HG02759 (cell line): ENCODE measurements at regions not wholly inside any gene's neighbourhood (a gene's known extent, or its start where the extent isn't known, plus 50 kb on each side); places are given as distances from the start of the nearest gene placed in this dataset.
"Not testable (repeated sequence)": the region's sequence is repeated elsewhere in the genome, so short reads cannot be mapped to it uniquely, and the experiment has no call there.

ENCODE experiments used
- ATAC-seq: cut with Tn5 transposase; IDR thresholded peaks from one replicate; pipeline ENCODE4 v1.9.1; 2021; ENCODE audit warnings: mild to moderate bottlenecking, moderate library complexity; ENCODE audit not compliant: unreplicated experiment

DNA sequence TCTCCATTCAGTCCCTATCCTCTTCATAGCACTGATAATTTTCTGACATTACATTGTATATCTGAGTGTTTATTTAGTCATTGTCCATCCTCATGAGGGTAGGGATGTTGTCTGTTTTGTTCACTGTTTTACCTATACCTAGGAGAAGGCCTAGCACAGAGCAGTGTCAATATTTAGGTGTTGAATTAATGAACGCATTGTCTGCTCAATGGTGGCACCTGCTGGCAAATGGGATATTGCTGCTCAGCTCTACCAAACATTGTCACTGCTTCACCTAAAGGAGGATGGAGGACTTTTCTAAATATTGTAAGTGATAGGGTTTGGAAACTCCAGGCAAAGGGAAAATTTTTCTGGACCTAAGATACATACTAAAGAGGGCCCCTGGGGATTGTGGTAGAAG lies 243.9 kb downstream of the RRAGC start:
- no peak for ATAC-seq

DNA sequence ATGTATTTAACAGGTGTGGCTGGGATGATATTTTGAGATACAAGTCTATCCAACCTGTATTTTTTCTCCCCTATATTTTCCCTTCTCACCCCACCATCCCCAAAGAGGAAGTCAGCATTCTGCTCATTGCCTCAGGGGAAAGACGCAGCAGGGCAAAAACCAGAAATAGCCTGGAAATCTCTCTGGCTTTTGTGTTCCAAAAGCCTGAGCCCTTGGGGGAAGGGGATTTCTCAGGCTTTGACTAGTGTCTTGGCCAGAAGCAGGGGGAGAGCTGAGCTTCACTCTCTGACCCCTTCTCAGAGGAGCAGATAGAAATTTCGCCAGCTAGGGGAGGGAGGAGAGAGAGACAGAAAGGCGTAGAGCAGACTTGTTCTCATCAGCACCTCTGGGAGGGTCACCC lies 244.7 kb downstream of the RRAGC start:
- ATAC-seq: no peak

DNA sequence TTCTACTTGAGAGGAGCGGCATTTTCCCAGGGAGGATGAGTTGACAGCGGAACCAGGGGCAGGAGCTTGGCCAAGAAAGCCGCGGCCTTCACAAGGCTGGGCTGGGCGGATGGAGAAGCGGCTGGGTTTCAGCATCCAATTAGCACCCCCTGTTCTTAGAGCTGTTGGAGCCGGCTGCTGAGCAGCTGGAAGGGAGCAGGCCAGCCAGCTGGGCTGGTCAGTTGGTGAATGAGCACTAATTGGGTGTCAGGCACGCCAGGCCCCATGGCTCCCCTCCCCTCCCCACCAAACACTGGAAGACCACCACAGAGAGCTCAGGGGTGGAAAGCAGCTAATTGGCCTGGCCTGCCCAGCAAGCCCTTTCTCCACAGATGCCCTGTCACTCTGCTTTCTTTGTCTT lies 245.6 kb downstream of the RRAGC start:
- ATAC-seq: no peak

DNA sequence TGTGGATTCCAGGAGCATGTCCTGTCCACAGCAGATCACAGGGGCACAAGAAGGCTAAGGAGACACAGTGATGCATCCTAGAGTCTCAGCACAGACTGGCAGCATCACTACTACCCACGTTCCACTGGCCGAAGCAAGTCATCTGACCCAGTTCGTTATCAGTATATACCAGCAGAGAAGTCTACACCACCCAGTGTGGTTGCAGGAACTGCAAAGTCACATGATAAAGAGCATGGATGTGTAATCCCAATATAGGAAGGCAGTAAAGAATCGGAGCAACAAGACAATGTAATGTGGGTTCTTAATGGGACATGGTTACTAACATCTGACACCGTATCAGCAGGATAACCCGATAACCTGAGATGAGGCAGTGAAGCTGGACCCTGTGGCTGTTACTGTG lies 246.6 kb downstream of the RRAGC start:
- no peak for ATAC-seq

DNA sequence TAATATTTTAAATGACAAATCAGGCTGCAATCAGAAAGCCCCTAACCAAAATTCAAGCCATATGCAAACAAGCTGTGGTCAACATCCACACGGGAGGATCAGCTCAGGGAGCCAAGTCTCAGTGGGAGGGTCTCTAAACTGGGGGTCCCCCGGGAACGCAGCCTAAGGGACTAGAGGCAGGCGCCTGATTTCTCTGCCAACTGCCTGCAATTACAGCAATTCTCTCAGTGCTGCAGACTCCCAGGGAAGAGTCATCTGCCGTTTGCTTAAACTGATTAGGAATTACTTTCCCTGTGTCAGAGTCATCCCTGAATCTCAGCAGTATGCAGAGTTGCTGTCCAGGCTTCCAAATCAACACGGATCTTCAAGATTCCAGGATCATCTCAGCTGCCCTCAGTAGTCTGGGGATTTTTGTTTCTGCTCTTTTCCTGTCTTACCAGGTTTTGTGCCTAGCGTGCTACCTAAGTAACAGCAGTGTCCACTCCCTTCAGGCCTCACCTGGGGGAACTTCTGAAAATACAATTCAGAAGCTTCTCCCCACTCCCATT lies 247.8 kb downstream of the RRAGC start:
- ATAC-seq: no peak

DNA sequence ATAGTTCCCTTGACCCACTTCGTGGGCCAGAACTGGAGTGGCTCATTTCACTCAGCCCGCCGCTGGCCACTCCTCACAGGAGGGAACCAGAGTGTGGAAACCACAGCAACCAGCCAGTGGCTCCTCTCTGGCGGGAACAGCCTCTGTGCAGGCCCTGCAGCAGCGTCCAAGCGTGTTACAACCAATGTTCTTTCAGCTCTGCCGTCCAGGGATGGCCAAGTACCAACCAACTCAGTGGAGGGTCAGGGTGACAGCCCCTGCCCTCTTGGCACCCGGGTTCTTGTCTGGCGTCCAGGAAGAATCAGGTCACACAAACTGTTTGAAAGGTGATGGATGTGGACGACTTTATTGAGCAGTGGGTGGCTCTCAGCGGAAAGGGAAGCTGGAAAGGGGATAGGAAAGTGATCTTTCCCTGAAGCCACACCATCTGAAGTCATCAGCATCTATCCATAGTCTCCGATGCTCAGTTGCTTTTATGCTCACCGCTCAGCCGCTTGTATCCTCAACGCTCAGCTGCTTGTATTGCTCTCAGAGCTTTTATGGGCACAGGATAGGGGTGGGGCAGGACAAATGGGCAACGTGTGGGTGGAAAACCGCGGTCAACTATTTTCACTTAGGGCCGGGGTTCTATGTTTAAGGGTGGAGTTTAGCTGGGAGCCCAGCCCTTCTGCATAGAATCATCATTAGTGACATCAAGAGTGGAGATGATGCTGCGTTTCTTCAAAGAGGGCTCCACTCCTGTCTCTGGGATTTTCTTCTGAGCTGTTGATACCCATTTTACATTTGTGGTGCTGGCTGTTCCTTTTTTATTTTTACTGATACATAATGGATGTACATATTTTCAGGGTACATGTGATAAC lies 250.2 kb downstream of the RRAGC start:
- ATAC-seq: no peak

DNA sequence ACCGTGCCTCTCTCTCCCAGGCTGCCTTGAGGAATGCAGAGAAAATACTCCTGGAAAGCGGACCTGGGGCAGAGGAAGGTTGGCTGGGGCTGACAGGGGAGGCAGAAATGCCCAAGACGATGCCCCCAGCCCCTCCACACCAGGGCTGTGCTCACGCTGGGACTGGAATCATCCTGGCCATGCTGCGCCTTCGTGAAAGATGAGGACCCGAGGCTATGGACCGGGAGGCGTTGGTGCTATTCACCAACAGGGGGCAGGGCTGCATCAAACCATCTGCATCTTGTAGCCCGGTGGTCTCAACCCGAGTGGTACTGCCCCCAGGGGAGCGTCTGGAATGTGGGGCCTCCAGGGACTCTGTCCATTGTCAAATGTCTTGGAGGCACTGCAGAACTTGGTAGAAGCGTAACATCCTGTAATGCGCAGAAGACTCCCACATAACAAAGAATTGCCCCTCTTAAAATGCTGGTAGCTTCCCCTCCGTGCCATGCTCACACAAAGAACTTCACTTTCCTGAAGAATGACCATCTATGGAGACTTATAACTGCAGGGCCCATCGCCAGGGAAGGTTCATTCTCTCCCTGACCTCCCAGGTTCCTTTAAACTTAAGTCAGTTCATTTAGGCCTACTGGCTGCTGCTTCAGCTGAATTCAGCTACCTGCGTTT lies 251.2 kb downstream of the RRAGC start:
- no peak for ATAC-seq

DNA sequence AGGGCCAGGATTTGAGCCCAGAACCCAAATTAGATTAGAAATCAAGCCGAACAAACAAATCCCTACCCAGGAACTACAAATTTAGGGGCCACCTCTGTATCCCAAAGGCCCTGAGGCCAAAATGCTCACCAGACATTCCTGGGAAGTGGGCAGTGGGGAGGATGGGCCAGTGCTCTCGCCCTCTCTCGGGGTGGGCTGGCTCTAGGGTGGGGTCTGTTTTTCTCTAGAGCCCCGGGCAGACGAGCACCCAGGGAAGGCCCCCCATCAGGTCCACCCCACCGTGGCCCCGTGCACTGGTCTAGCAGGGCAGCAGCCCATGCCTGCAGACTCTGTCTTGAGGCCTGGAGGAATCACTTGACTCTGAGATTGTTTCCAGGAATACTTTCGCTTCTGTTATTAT lies 252.0 kb downstream of the RRAGC start:
- no peak for ATAC-seq

DNA sequence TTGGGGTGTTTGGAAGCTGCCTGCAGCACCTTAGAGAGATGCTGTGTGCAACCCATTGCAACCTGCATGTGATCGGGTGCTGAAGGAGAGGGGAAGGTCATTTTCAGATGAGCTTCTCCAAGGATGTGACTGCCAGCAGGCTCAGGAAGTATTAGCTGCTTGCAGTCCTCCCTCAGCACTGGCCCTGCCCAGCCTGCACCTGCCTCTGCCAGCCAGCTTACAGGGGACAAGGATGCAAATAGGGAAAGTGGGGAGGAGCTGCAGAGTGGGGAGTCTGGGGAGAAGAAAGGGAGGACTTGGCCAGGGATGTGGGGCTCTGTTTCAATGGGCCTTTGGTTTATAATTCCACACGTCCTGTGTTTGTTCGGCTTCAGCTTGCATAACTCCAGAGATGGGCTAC lies 254.5 kb downstream of the RRAGC start:
- ATAC-seq: no peak

DNA sequence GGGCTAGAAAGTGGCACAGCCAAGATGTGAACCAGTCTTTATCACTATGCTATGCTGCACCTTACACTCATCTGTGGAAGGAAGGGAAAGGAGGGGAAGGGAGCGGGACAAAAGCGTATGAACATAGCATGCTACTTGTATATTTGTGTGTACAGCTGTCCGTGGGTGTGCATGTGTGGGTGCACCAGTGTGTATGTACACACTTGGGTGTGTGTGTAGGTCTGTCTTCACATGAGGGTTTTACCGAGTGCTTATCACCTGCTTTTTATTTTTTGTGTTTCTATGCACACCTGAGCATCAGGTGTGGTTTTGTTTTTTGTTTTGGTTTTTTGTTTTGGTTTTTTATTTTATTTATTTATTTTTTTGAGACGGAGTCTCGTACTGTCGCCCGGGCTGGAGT lies 255.7 kb downstream of the RRAGC start:
- ATAC-seq: no peak

DNA sequence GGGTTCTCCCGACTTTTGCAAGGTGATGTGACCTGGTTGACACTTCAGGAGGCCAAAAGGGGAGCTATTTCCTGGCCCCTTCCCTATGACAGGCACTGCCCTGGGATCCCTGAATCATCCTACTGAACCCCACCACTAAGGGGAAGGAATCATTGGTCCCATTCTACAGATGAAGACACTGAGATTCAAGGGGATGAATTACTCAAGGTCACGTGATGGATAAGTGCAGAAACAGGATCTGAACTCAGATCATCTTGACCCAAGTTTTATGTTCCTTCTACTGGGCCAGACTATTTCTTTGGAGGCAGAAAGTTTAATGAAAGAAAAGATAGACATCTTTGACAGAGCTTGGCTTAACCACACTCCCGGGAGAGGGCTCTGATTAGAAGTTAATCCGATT lies 258.7 kb downstream of the RRAGC start:
- no peak for ATAC-seq

DNA sequence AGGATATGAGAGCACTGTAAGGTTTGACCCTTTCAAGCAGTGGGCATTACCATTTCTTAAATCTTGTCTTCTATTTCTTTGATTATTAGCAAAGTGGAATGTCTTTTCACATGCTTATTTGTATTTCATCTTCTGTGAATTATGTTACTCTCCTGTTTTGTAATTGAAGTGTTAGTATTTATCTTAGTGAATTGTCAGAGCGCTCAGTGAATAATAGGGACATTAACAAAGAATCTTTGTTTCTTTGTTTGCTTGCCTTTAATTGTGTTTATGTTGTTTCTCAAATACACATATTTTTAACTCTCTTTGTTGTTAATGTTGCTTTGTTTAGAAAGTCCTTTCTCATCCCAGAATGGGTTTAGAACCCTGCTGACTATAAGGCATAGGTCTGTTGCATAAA lies 259.3 kb downstream of the RRAGC start:
- ATAC-seq: no peak

DNA sequence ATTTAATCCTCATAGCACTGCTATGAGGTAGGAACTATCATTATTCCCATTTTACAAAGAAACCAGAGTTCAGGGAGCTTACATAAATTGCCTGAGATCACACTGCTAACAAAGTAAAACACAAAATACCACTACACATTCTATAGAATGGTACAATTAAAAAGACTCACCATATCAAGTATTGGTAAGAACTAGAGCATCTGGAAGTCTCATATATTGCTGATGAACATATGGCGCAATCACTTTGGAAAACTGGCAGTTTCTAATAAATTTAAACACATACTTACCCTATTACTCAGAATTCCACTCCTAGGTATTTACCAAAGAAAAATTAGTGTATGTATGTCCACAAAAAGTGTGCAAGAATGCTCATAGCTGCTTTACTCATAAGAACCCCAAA lies 261.5 kb downstream of the RRAGC start:
- ATAC-seq: no peak

DNA sequence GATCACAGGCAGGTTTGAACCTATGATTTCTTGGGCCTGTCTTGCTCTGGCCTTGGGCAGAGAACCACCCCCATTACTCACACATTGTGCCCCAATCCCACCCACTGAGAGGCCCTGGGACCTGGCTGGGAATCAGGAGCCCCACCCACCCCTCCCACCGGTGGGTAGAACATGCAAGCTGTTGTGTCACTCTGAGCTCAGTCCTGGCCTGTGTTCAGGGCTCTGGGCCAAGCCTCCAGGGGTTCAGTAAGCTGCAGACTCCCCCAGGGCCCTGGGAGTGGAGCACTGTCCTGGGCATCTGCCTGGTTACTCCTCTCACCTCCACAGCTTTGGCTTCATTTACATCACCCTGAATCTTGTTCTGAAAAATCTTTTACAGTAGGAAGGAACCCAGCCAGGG lies 270.5 kb downstream of the RRAGC start:
- ATAC-seq: no peak

DNA sequence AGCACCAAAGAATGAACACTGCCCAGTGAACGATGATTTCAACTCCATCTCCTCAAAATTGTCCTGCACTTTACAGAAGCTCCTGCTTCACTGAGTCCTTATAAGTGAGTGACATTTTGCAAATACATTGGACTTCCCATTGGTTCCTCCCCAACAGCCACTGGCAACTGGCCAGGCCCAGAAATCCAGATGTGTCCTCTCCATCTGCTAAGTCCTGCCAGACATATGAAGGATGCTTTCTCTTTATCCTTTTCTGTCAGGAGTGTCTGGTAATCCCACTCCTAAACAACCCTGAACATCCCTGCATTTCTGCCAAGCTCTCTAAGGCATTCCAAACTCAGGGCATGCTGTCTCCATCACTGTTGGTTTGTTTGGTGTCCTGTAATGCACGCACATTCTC lies 271.8 kb downstream of the RRAGC start:
- ATAC-seq: no peak

DNA sequence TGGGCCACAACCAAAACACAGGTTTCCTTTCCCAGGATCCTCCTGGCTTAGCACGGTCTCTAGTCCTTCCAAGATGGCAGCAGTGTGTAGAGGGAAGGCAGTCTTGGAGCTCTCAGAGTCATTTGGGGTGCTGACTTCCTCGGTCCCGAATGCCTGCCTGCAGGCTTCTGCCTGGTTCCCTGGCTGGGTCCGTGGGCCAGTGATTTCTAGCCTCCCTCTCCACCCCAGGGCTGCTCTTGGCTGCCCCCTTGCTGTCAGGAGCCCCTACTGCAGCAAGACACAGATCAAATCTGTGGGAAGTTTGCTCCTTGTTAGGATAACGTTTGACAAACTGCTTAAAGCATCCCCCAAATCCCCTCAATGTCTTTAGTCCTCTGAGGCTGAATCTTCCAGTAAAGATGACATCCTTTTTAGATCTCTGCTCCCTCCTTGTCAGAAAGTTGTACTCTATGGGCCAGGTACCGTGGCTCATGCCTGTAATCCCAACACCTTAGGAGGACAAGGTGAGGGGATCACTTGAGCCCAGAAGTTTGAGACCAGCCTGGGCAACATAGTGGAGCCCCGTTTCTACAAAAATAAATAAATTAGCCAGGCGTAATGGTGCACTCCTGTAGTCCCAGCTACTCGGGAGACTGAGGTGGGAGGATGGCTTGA lies 272.5 kb downstream of the RRAGC start:
- no peak for ATAC-seq

DNA sequence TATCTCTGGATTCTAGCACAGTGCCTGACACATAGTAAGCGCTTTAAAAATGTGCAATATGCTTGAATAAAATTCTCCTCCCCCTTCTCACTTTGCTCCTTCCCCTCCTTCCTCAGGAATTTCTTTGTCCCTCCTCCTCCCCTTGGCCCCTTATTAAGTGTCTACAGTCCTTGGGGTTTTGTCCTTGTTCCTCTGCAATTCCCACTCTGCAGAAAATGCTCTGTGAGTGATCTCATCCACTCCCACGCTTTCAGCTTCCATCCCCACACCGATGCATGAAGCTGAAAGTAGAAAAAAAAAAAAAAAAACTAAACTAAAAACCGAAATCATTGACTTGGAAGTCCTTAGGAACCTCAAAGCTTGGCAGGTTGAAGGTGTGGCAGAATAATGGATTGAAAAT lies 273.6 kb downstream of the RRAGC start:
- no peak for ATAC-seq

DNA sequence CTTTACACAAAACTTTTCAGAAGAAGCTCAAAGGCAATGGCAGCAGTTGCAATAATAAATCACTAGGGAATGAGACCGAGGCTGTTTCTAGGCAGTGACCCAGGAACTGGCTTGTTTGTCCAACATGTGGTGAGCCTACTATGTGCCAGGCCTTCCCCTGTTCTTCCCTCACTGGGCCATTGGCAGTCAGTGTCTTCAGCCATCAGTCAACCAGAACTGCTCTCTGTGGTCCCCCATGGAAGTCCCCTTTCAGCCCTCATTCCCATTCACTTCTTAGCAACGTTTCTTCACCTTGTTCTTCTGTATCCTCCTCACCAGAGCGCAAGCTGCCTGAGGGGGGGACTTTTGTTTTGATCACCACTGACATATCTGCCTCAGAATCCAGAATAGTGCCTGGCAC lies 274.1 kb downstream of the RRAGC start:
- no peak for ATAC-seq

DNA sequence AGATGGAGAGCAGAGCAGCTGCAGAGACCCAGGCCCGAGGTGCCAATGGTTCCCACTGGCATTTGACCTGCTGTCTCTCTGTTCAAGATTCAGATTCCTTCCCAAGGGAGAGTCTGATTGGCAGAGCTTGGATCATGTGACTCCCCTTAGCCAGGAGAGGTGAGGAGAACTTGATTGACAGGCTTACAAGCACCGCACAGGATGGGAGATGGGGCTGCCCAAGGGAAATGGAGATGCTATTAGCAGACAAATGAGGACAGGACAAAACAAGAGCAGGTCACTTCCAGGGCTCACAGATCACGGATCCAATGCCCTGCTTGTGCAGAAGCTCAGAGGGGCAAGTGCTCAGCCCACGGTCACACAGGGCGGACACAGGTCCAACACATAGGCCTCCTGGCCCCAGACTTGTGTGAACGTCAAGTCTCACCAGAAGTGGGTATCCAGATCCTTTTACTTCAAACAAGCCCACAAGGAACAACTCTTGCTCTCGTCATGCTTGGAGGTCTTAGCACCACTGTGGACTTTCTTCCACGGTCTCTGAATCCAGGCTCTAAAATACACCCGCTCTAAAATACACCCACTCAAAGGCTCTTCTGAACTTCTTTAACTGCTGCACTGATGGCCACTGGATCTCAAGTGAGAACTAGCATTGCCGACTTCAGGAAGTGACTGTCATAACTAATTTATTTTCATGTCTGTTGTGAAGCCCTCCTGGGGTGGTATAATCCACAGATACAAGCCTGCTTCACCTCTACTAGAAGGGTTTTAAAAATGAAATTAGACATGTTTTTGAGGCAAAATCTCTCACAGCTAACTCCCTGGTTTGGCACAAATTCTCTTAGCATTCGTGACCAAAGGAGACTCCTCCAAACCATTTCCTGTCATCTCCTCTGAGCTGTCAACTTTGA lies 274.9 kb downstream of the RRAGC start:
- no peak for ATAC-seq

DNA sequence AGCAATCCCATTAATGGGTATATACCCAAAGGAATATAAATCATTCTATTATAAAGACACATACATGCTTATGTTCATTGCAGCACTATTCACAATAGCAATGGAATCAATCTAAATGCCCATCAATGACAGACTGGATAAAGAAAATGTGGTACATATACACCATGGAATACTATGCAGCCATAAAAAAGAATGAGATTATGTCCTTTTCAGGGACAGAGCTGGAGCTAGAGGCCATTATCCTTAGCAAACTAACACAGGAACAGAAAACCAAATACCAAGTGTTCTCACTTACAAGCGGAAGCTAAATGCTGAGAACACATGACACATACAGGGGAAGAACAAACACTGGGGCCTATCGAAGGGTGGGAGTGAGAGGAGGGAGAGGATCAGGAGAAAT lies 276.3 kb downstream of the RRAGC start:
- not testable (repeated sequence) for ATAC-seq

DNA sequence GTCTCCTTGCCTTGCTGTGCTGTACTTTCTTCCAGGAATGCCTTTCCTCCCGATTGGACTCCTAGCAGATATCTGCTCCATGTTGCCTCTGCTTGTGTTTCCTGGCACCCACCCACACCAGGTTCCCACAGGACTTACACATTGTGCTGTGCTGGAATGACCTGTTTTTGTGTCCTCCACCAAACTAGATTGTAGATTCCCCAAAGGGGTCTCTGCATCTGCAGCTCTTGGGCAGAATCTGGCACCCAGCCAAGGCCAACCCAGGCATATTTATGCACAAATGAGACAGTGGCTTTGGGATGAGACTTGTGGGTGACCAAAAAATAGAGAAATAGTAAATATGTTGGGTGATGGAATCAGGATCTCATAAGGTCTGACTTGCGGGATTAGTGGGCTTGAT lies 278.2 kb downstream of the RRAGC start:
- no peak for ATAC-seq
